ENCODE measurements at regions not wholly inside any gene's neighbourhood (a gene's known extent, or its start where the extent isn't known, plus 50 kb on each side); places are given as distances from the start of the nearest gene placed in this dataset.

- no peak overlapping the region for H3K4me2 ChIP-seq (ENCODE audit: low read length)
- H3K79me2 ChIP-seq (ENCODE audit: low read length): no peaks in the 10 kb centered on the region
Observed at GRCh38 chr7:68246189-68246633, 1249.6 kb downstream of the TYW1 start.

GRCh38 chr7:68247126-68247525, 1250.5 kb downstream of the TYW1 start:
- Histone ChIP-seq H3K27ac (ENCODE audit: low read length) (no peak overlapping the region), H3K27me3 (ENCODE audit: low read depth, low read length) (no peaks in the 10 kb centered on the region)
- TF ChIP-seq CTCF (IDR thresholded peaks at IDR 0.05; ENCODE audit: low read depth, low read length) (no peak), EZH2phosphoT487 (IDR thresholded peaks at IDR 0.05; ENCODE audit: low read depth) (no peak)

More at GRCh38 chr7:68246189-68246633, 1249.6 kb downstream of the TYW1 start:
- H3K27me3 ChIP-seq (ENCODE audit: low read depth, low read length): no peaks in the 10 kb centered on the region
- H3K9me3 ChIP-seq (ENCODE audit: insufficient read depth, low read length): peaks cover 4% of the 10 kb centered on the region; the same call in 1 of the 2 replicates
- H3K27ac ChIP-seq (ENCODE audit: low read length): no peak overlapping the region
- H2AFZ ChIP-seq (ENCODE audit: low read depth, low read length): no peak overlapping the region
- TF ChIP-seq CTCF (IDR thresholded peaks at IDR 0.05; ENCODE audit: low read depth, low read length) (no peak), EZH2phosphoT487 (IDR thresholded peaks at IDR 0.05; ENCODE audit: low read depth) (no peak)
- no peak overlapping the region for H3K4me3 ChIP-seq (ENCODE audit: low read length)
- no peaks in the 10 kb centered on the region for H4K20me1 ChIP-seq (ENCODE audit: insufficient read depth, low read length)
- no peaks in the 10 kb centered on the region for H3K4me1 ChIP-seq (ENCODE audit: low read length)
- H3K36me3 ChIP-seq (replicated peaks; ENCODE audit: low read depth, low read length): no peaks in the 10 kb centered on the region
- no peak overlapping the region for H3K9ac ChIP-seq (ENCODE audit: low read length)

DNA sequence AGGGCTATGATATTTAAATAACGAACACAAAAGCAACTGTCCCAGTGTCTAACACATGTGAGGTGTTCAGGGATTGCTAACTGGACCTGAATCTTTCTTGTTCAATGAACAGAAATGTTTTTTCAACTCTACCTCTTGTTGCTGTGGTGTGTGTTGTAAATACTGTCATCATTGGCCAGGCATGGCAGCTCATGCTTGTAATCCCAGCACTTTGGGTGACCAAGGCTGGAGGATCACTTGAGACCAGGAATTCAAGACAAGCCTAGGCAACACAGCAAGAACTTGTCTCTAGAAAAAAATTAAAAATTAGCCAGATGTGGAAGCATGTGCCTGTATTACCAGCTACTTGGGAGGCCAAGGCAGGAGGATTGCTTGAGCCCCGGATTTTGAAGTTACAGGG, 1250.9 kb downstream of the TYW1 start:
- no peak for TF ChIP-seq CTCF (IDR thresholded peaks at IDR 0.05; ENCODE audit: low read depth, low read length)
- TF ChIP-seq EZH2phosphoT487 (IDR thresholded peaks at IDR 0.05; ENCODE audit: low read depth): no peak
- no peak overlapping the region for H3K9ac ChIP-seq (ENCODE audit: low read length)

More at GRCh38 chr7:68247126-68247525, 1250.5 kb downstream of the TYW1 start:
- Histone ChIP-seq H3K9ac (ENCODE audit: low read length) (no peak overlapping the region), H3K79me2 (ENCODE audit: low read length) (no peaks in the 10 kb centered on the region), H3K4me3 (ENCODE audit: low read length) (no peak overlapping the region), H3K4me2 (ENCODE audit: low read length) (no peak overlapping the region), H2AFZ (ENCODE audit: low read depth, low read length) (no peak overlapping the region), H4K20me1 (ENCODE audit: insufficient read depth, low read length) (no peaks in the 10 kb centered on the region), H3K36me3 (replicated peaks; ENCODE audit: low read depth, low read length) (no peaks in the 10 kb centered on the region), H3K9me3 (ENCODE audit: insufficient read depth, low read length) (peaks cover 4% of the 10 kb centered on the region; the same call in 1 of the 2 replicates), H3K4me1 (ENCODE audit: low read length) (no peaks in the 10 kb centered on the region)

DNA sequence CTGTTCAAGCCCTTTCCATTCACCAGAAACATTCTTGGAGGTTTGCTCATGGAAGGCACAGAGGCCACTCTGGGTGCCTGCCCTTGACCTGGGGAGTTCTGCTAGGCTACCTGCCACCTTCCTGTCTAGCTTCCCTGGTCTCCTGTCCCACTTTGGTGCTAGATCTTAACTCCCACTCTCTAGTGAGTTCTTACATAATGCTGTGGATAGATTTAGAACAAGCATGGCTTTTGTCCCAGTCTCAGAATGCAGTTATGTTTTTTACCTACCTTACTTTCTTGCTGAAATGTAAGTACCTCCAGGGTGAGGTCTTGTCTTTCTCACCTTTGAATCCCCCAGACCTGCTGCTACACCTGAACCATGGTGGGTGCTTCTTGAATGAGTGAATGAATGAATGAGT, 1252.3 kb downstream of the TYW1 start:
- H3K4me3 ChIP-seq (ENCODE audit: low read length): no peak overlapping the region
- no peaks in the 10 kb centered on the region for H3K36me3 ChIP-seq (replicated peaks; ENCODE audit: low read depth, low read length)
- H3K4me2 ChIP-seq (ENCODE audit: low read length): no peak overlapping the region
- no peak overlapping the region for H3K9ac ChIP-seq (ENCODE audit: low read length)
- H3K27me3 ChIP-seq (ENCODE audit: low read depth, low read length): no peaks in the 10 kb centered on the region
- H3K4me1 ChIP-seq (ENCODE audit: low read length): no peaks in the 10 kb centered on the region
- peaks cover 4% of the 10 kb centered on the region; the same call in 1 of the 2 replicates for H3K9me3 ChIP-seq (ENCODE audit: insufficient read depth, low read length)
- no peak overlapping the region for H2AFZ ChIP-seq (ENCODE audit: low read depth, low read length)
- H3K79me2 ChIP-seq (ENCODE audit: low read length): no peaks in the 10 kb centered on the region
- no peak for TF ChIP-seq EZH2phosphoT487 (IDR thresholded peaks at IDR 0.05; ENCODE audit: low read depth)
- TF ChIP-seq CTCF (IDR thresholded peaks at IDR 0.05; ENCODE audit: low read depth, low read length): no peak
- no peaks in the 10 kb centered on the region for H4K20me1 ChIP-seq (ENCODE audit: insufficient read depth, low read length)
- no peak overlapping the region for H3K27ac ChIP-seq (ENCODE audit: low read length)

More for the DNA sequence above, 1250.9 kb downstream of the TYW1 start:
- peaks cover 4% of the 10 kb centered on the region; the same call in 1 of the 2 replicates for H3K9me3 ChIP-seq (ENCODE audit: insufficient read depth, low read length)
- no peak overlapping the region for H3K27ac ChIP-seq (ENCODE audit: low read length)
- H2AFZ ChIP-seq (ENCODE audit: low read depth, low read length): no peak overlapping the region
- H3K79me2 ChIP-seq (ENCODE audit: low read length): no peaks in the 10 kb centered on the region
- H3K36me3 ChIP-seq (replicated peaks; ENCODE audit: low read depth, low read length): no peaks in the 10 kb centered on the region
- H3K4me1 ChIP-seq (ENCODE audit: low read length): no peaks in the 10 kb centered on the region
- no peaks in the 10 kb centered on the region for H4K20me1 ChIP-seq (ENCODE audit: insufficient read depth, low read length)
- H3K4me3 ChIP-seq (ENCODE audit: low read length): no peak overlapping the region
- no peaks in the 10 kb centered on the region for H3K27me3 ChIP-seq (ENCODE audit: low read depth, low read length)
- no peak overlapping the region for H3K4me2 ChIP-seq (ENCODE audit: low read length)

All from OCI-LY3 (cell line).